Stimulated activated CD4-positive, alpha-beta T cell treated with anti-CD3 and anti-CD28 coated beads, Interleukin-1b, Interleukin-23, amount 100 ng/mL, for 48 hours (primary cell): ENCODE measurements at regions not wholly inside any gene's neighbourhood (a gene's known extent, or its start where the extent isn't known, plus 50 kb on each side); places are given as distances from the start of the nearest gene placed in this dataset.

ENCODE experiments used
- DNase-seq: peaks from one replicate; pipeline ENCODE4 v3.0.0-alpha.2; 2020

- no peak for DNase-seq
Observed at GRCh38 chr5:52504584-52505240, 283.0 kb upstream of the ITGA1 start.

GRCh38 chr5:52517667-52518066 lies 270.0 kb upstream of the ITGA1 start:
- no peak for DNase-seq

- no peak for DNase-seq
Observed at GRCh38 chr5:52520171-52520570, 267.5 kb upstream of the ITGA1 start.

GRCh38 chr5:52521236-52521635 lies 266.5 kb upstream of the ITGA1 start:
- no peak for DNase-seq

- no peak for DNase-seq
Observed at GRCh38 chr5:52523701-52524100, 264.0 kb upstream of the ITGA1 start.

GRCh38 chr5:52531105-52531504 lies 256.6 kb upstream of the ITGA1 start:
- DNase-seq = no peak

- DNase-seq = no peak
Observed at GRCh38 chr5:52543594-52543993, 244.1 kb upstream of the ITGA1 start.

GRCh38 chr5:52544738-52545137 lies 243.0 kb upstream of the ITGA1 start:
- DNase-seq = no peak

- no peak for DNase-seq
Observed at GRCh38 chr5:52554293-52554692, 233.4 kb upstream of the ITGA1 start.

- no peak for DNase-seq
Observed at GRCh38 chr5:52560366-52560765, 227.3 kb upstream of the ITGA1 start.

GRCh38 chr5:52562473-52562872 lies 225.2 kb upstream of the ITGA1 start:
- no peak for DNase-seq

GRCh38 chr5:52564587-52564986 lies 223.1 kb upstream of the ITGA1 start:
- DNase-seq = no peak

GRCh38 chr5:52577546-52577945 lies 210.2 kb upstream of the ITGA1 start:
- no peak for DNase-seq

GRCh38 chr5:52579391-52579790 lies 208.3 kb upstream of the ITGA1 start:
- no peak for DNase-seq

- no peak for DNase-seq
Observed at GRCh38 chr5:52580921-52581320, 206.8 kb upstream of the ITGA1 start.

- no peak for DNase-seq
Observed at GRCh38 chr5:52582313-52582712, 205.4 kb upstream of the ITGA1 start.

- DNase-seq = no peak
Observed at GRCh38 chr5:52587131-52587530, 200.6 kb upstream of the ITGA1 start.

- no peak for DNase-seq
Observed at GRCh38 chr5:52597625-52598024, 190.1 kb upstream of the ITGA1 start.

- no peak for DNase-seq
Observed at GRCh38 chr5:52598968-52599367, 188.7 kb upstream of the ITGA1 start.

GRCh38 chr5:52603778-52604554 lies 183.8 kb upstream of the ITGA1 start:
- no peak for DNase-seq

GRCh38 chr5:52605317-52606313 lies 182.1 kb upstream of the ITGA1 start:
- no peak for DNase-seq

GRCh38 chr5:52607227-52607824 lies 180.4 kb upstream of the ITGA1 start:
- no peak for DNase-seq

GRCh38 chr5:52620315-52620714 lies 167.4 kb upstream of the ITGA1 start:
- DNase-seq = no peak
